ENCODE measurements at regions not wholly inside any gene's neighbourhood (a gene's known extent, or its start where the extent isn't known, plus 50 kb on each side); places are given as distances from the start of the nearest gene placed in this dataset.

GRCh38 chr5:168126606-168127005, 164.8 kb upstream of the WWC1 start:
- TF ChIP-seq KDM1A (CRISPR knock-in tag; IDR thresholded peaks at IDR 0.05), result no peak
- no peak for TF ChIP-seq RAD21 (CRISPR knock-in tag; IDR thresholded peaks at IDR 0.05)
- no peak for TF ChIP-seq CEBPB (IDR thresholded peaks at IDR 0.05; ENCODE audit: borderline replicate concordance, low read depth, low read length)
- no peak for TF ChIP-seq USF2 (IDR thresholded peaks at IDR 0.05; ENCODE audit: low read depth, low read length)
- TF ChIP-seq USF2 (CRISPR knock-in tag; IDR thresholded peaks at IDR 0.05; ENCODE audit: borderline replicate concordance), result no peak
- no peak for TF ChIP-seq ZFX (CRISPR knock-in tag; IDR thresholded peaks at IDR 0.05; ENCODE audit: low read depth)
- TF ChIP-seq HOXA9 (CRISPR knock-in tag; IDR thresholded peaks at IDR 0.05; ENCODE audit: borderline replicate concordance), result no peak
- no peak for TF ChIP-seq POLR2AphosphoS5 (IDR thresholded peaks at IDR 0.05; ENCODE audit: low read depth, low read length)
- no peak for TF ChIP-seq GABPB1 (CRISPR knock-in tag; IDR thresholded peaks at IDR 0.05)
- TF ChIP-seq ZNF382 (CRISPR knock-in tag; IDR thresholded peaks at IDR 0.05; ENCODE audit: borderline replicate concordance), result no peak
- no peak for TF ChIP-seq ZNF124 (CRISPR knock-in tag; IDR thresholded peaks at IDR 0.05)
- no peak for TF ChIP-seq GPBP1L1 (CRISPR knock-in tag; IDR thresholded peaks at IDR 0.05)
- TF ChIP-seq MXI1 (IDR thresholded peaks at IDR 0.05; ENCODE audit: borderline replicate concordance, low read depth, low read length), result no peak
- TF ChIP-seq FOSL2 (CRISPR knock-in tag; IDR thresholded peaks at IDR 0.05), result no peak
- TF ChIP-seq HMGXB4 (CRISPR knock-in tag; IDR thresholded peaks at IDR 0.05; ENCODE audit: borderline replicate concordance in 1 of 2, low read depth in 1 of 2), result no peak
